ENCODE measurements at regions not wholly inside any gene's neighbourhood (a gene's known extent, or its start where the extent isn't known, plus 50 kb on each side); places are given as distances from the start of the nearest gene placed in this dataset.

- TF ChIP-seq CTCF (IDR thresholded peaks at IDR 0.05) = no peak
- no peaks in the 10 kb centered on the region for H3K4me1 ChIP-seq
- H3K9me3 ChIP-seq = no peaks in the 10 kb centered on the region
- intact Hi-C loops (cut with DNase I) = no loop called here
- H3K27ac ChIP-seq = no peak overlapping the region
- DNase-seq (ENCODE audit: low spot score in 2 of 2) = no peak
- no peaks in the 10 kb centered on the region for H3K36me3 ChIP-seq
- H3K4me3 ChIP-seq = no peak overlapping the region
- no peaks in the 10 kb centered on the region for H3K27me3 ChIP-seq
These were observed 391.6 kb downstream of the CDH11 start for GRCh38 chr16:64730261-64730660.

GRCh38 chr16:64724339-64724738 lies 397.5 kb downstream of the CDH11 start:
- H3K36me3 ChIP-seq = no peaks in the 10 kb centered on the region
- no peak for TF ChIP-seq CTCF (IDR thresholded peaks at IDR 0.05)
- H3K9me3 ChIP-seq = no peaks in the 10 kb centered on the region
- no peak overlapping the region for H3K4me3 ChIP-seq
- no peaks in the 10 kb centered on the region for H3K27me3 ChIP-seq
- no peaks in the 10 kb centered on the region for H3K4me1 ChIP-seq
- intact Hi-C loops (cut with DNase I) = no loop called here
- H3K27ac ChIP-seq = no peak overlapping the region
- DNase-seq (ENCODE audit: low spot score in 2 of 2) = no peak

- intact Hi-C loops (cut with DNase I) = no loop called here
- H3K27me3 ChIP-seq = no peaks in the 10 kb centered on the region
- no peak overlapping the region for H3K4me3 ChIP-seq
- H3K27ac ChIP-seq = no peak overlapping the region
- H3K9me3 ChIP-seq = no peaks in the 10 kb centered on the region
- no peak for DNase-seq (ENCODE audit: low spot score in 2 of 2)
- no peak for TF ChIP-seq CTCF (IDR thresholded peaks at IDR 0.05)
- H3K36me3 ChIP-seq = no peaks in the 10 kb centered on the region
- no peaks in the 10 kb centered on the region for H3K4me1 ChIP-seq
These were observed 403.4 kb downstream of the CDH11 start for GRCh38 chr16:64718486-64718885.

GRCh38 chr16:64717871-64718270 lies 404.0 kb downstream of the CDH11 start:
- Histone ChIP-seq H3K27ac (no peak overlapping the region), H3K4me1 (no peaks in the 10 kb centered on the region), H3K9me3 (no peaks in the 10 kb centered on the region), H3K4me3 (no peak overlapping the region), H3K27me3 (no peaks in the 10 kb centered on the region), H3K36me3 (no peaks in the 10 kb centered on the region)
- no peak for DNase-seq (ENCODE audit: low spot score in 2 of 2)
- intact Hi-C loops (cut with DNase I) = no loop called here
- TF ChIP-seq CTCF (IDR thresholded peaks at IDR 0.05) = no peak

GRCh38 chr16:64715624-64716023 lies 406.2 kb downstream of the CDH11 start:
- intact Hi-C loops (cut with DNase I) = no loop called here
- H3K4me1 ChIP-seq = no peaks in the 10 kb centered on the region
- no peak overlapping the region for H3K4me3 ChIP-seq
- no peaks in the 10 kb centered on the region for H3K36me3 ChIP-seq
- TF ChIP-seq CTCF (IDR thresholded peaks at IDR 0.05) = no peak
- no peaks in the 10 kb centered on the region for H3K9me3 ChIP-seq
- no peak overlapping the region for H3K27ac ChIP-seq
- H3K27me3 ChIP-seq = no peaks in the 10 kb centered on the region
- no peak for DNase-seq (ENCODE audit: low spot score in 2 of 2)

GRCh38 chr16:64712026-64712425 lies 409.8 kb downstream of the CDH11 start:
- intact Hi-C loops (cut with DNase I) = no loop called here
- TF ChIP-seq CTCF (IDR thresholded peaks at IDR 0.05) = no peak
- no peaks in the 10 kb centered on the region for H3K27me3 ChIP-seq
- H3K4me3 ChIP-seq = no peak overlapping the region
- H3K9me3 ChIP-seq = no peaks in the 10 kb centered on the region
- H3K36me3 ChIP-seq = no peaks in the 10 kb centered on the region
- H3K27ac ChIP-seq = no peak overlapping the region
- DNase-seq (ENCODE audit: low spot score in 2 of 2) = no peak
- no peaks in the 10 kb centered on the region for H3K4me1 ChIP-seq

Data from ascending aorta (tissue), 2 donors.